Activated CD8-positive, alpha-beta T cell treated with anti-CD3 and anti-CD28 coated beads for 36 hours (primary cell): ENCODE measurements at regions not wholly inside any gene's neighbourhood (a gene's known extent, or its start where the extent isn't known, plus 50 kb on each side); places are given as distances from the start of the nearest gene placed in this dataset.

Source experiments
- ATAC-seq: fragments of 200-7000 bp; cut with Tn5 transposase; one replicate; pipeline ENCODE4 v1.10.0; 2021; ENCODE audit warnings: mild to moderate bottlenecking, moderate library complexity
- CTCF ChIA-PET: fragments of 350-600 bp; sonication (Branson Sonifier 250); formaldehyde crosslinking; loops from one replicate; lab custom pipeline; 2021; ENCODE audit warnings: antibody characterized with exemption; lab: Charles Lee
- POLR2A ChIA-PET: fragments of 350-600 bp; sonication (Branson Sonifier 250); formaldehyde crosslinking; loops from one replicate; lab custom pipeline; 2021; ENCODE audit warnings: antibody characterized with exemption; lab: Charles Lee
- DNase-seq: peaks from one replicate; pipeline ENCODE4 v3.0.0-alpha.2; 2020
- H3K27ac Mint-ChIP-seq: one replicate; pipeline ENCODE4 v1.8.0; 2021; ENCODE audit warnings: mild to moderate bottlenecking, mixed read lengths
- H3K27me3 Mint-ChIP-seq: one replicate; pipeline ENCODE4 v1.8.0; 2021; ENCODE audit warnings: mixed read lengths
- H3K36me3 Mint-ChIP-seq: one replicate; pipeline ENCODE4 v1.8.0; 2021; ENCODE audit warnings: low read depth, mixed read lengths
- H3K4me1 Mint-ChIP-seq: one replicate; pipeline ENCODE4 v1.8.0; 2021; ENCODE audit warnings: low read depth, mixed read lengths
- H3K4me3 Mint-ChIP-seq: one replicate; pipeline ENCODE4 v1.8.0; 2021; ENCODE audit warnings: mild to moderate bottlenecking, moderate library complexity, mixed read lengths
- H3K9me3 Mint-ChIP-seq: one replicate; pipeline ENCODE4 v1.8.0; 2021; ENCODE audit warnings: mixed read lengths
- intact Hi-C: fragments of 100-400 bp; cut with micrococcal nuclease; formaldehyde crosslinking; loops from one replicate; pipeline ENCODE4 v1.10.0; 2022
- TF ChIP-seq, protein P1 (sequence below): fragments of 200-600 bp; IDR thresholded peaks from one replicate; pipeline ENCODE4 v1.8.0; 2022; ENCODE audit warnings: antibody characterized with exemption, mild to moderate bottlenecking

DNA sequence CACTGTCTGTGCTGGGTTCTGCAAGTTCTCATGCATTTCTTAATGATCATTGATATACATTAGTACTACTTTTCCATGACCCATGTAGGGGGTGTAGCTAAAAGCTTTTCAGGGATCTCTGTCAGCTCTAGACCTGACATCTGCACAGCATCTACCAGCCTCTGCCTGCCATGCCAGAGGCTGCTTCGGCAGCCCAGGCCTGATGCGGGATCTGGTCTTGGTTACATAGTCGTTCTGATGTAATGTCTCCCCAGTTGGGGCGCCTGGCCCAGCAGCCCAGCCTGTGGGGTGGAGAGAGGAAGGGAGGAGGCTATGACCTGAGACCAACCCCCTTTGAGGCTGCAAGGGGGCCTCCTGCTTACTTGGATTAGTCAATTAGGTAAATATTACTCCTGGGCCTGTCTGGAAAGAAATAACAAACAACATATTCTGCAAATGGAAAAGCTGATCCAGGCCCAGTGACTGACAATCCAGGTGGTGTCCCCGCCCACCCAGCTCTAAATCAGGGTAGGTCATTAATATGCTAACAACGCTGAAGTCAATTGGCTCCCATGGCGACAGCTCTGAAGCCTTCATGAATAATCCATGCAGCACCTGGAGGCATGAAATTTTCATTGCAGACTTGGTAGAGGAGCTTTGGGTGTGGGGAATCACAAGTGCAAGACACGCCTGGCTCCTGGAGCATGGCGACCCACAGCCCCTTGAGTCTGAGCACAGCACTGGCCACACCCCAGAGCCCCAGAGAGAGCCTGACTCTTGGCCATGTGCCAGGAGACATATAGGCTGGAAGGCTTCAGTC is 575.3 kb downstream of the CMPK2 start:
- intact Hi-C loops, result no loop called here
- TF ChIP-seq, protein P1, sequence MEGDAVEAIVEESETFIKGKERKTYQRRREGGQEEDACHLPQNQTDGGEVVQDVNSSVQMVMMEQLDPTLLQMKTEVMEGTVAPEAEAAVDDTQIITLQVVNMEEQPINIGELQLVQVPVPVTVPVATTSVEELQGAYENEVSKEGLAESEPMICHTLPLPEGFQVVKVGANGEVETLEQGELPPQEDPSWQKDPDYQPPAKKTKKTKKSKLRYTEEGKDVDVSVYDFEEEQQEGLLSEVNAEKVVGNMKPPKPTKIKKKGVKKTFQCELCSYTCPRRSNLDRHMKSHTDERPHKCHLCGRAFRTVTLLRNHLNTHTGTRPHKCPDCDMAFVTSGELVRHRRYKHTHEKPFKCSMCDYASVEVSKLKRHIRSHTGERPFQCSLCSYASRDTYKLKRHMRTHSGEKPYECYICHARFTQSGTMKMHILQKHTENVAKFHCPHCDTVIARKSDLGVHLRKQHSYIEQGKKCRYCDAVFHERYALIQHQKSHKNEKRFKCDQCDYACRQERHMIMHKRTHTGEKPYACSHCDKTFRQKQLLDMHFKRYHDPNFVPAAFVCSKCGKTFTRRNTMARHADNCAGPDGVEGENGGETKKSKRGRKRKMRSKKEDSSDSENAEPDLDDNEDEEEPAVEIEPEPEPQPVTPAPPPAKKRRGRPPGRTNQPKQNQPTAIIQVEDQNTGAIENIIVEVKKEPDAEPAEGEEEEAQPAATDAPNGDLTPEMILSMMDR, result no peak
- H3K27ac Mint-ChIP-seq, result no peak overlapping the region
- no peaks in the 10 kb centered on the region for H3K4me1 Mint-ChIP-seq
- H3K36me3 Mint-ChIP-seq, result no peaks in the 10 kb centered on the region
- ATAC-seq (no peak), DNase-seq (no peak)
- ChIA-PET POLR2A (no interaction called here), CTCF (no interaction called here)
- H3K27me3 Mint-ChIP-seq, result no peaks in the 10 kb centered on the region
- H3K4me3 Mint-ChIP-seq, result no peak overlapping the region
- peaks cover 10% of the 10 kb centered on the region for H3K9me3 Mint-ChIP-seq

DNA sequence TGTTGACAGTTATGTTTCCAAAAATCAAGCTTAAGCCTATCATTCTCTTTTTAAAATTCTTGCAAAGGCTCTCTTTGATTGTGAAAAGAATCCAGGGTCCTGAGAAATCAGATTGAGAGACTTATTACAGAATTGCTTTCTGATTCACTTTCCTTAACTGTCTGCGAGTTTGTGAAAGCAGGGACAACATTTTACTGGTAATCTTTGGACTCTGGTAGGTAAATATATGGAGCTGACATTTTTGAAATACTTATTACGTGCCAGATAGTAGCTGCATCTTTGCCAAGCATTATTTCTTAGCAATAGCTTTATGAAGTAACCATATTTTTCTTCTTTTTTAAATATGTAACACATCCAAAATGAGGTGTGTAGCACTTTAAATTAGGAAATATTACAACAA is 570.9 kb downstream of the CMPK2 start:
- CTCF ChIA-PET, result no interaction called here
- intact Hi-C loops, result no loop called here
- POLR2A ChIA-PET, result no interaction called here
- DNase-seq, result no peak
- Mint-ChIP-seq H3K9me3 (peaks cover 10% of the 10 kb centered on the region), H3K27me3 (no peaks in the 10 kb centered on the region), H3K4me3 (no peak overlapping the region), H3K27ac (no peak overlapping the region), H3K36me3 (no peaks in the 10 kb centered on the region), H3K4me1 (no peaks in the 10 kb centered on the region)
- ATAC-seq, result no peak
- TF ChIP-seq, protein P1, result no peak

DNA sequence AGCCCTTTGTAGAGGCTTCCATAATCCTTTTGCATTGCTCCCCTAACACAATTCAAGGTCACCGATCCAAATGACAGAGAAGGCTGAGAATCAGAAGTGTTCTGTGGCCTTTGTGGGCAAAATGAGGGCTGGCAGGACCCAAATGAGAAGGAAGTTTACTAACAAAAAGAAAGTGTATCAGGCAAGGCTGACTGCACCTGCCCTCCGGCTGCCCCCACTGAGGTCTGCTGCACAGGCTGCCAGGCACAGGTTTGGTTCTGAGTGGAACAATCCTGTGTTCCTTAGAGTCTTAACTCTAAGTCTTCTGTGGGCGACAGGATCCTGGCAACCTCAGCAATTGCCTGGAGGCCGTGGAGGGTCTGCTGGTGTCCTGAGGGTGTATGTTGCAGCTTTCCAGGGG is 568.5 kb downstream of the CMPK2 start:
- DNase-seq, result no peak
- Mint-ChIP-seq H3K9me3 (peaks cover 3% of the 10 kb centered on the region), H3K4me1 (no peaks in the 10 kb centered on the region), H3K27me3 (no peaks in the 10 kb centered on the region), H3K36me3 (no peaks in the 10 kb centered on the region), H3K4me3 (no peak overlapping the region), H3K27ac (no peak overlapping the region)
- ChIA-PET CTCF (no interaction called here), POLR2A (no interaction called here)
- ATAC-seq, result no peak
- intact Hi-C loops, result no loop called here
- TF ChIP-seq, protein P1, result no peak

DNA sequence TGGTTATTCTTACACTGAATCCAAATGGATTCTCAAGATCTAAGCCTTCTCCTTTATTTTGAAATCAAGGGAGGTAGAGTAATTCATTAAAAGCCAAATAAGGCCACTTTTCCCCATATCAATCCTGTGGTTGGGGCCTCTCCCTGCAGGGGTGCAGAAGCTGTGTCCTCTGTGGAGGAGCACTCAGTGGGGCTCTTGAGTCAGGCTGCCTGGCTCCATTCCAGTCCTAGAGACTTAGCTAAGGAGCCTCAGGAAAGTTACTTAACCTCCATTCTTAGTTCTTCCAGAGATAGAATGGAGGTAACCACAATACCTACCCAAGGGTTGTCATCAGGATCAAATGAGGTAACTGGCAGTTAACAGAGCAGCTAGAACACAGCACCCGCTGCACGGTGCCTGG is 564.3 kb downstream of the CMPK2 start:
- ChIA-PET CTCF (no interaction called here), POLR2A (interaction anchor here (0.8 kb wide), 1 partner anchor 152 kb away, joined by 3 read pairs; no protein-coding TSS in a partner anchor)
- ATAC-seq, result no peak
- H3K4me3 Mint-ChIP-seq, result no peak overlapping the region
- TF ChIP-seq, protein P1, result no peak
- no peaks in the 10 kb centered on the region for H3K9me3 Mint-ChIP-seq
- DNase-seq, result no peak
- intact Hi-C loops, result no loop called here
- no peaks in the 10 kb centered on the region for H3K4me1 Mint-ChIP-seq
- no peak overlapping the region for H3K27ac Mint-ChIP-seq
- H3K27me3 Mint-ChIP-seq, result no peaks in the 10 kb centered on the region
- no peaks in the 10 kb centered on the region for H3K36me3 Mint-ChIP-seq

DNA sequence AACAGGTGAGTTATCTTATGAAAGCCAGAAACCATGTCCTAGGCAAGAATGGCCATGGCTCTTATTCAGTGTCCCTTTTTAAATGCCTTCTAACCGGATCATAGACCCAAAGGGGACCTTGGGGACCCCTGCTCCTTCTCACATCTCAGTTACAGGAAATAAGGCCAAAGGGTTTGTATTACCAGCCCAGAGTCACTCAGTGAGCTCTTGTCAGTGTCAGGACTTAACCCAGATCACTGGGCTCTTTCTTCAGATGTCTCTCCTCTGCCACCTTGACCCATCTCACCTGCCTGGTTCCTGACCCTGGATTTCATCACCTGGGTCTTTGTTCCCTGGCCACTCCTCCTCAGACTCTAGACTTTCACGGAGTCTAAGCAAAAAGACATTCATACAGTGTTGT is 556.7 kb downstream of the CMPK2 start:
- Mint-ChIP-seq H3K27me3 (peaks cover 1% of the 10 kb centered on the region), H3K27ac (no peak overlapping the region), H3K4me1 (no peaks in the 10 kb centered on the region), H3K9me3 (peaks cover 1% of the 10 kb centered on the region), H3K4me3 (no peak overlapping the region), H3K36me3 (no peaks in the 10 kb centered on the region)
- ATAC-seq (no peak), DNase-seq (no peak)
- POLR2A ChIA-PET, result no interaction called here
- intact Hi-C loops, result no loop called here
- TF ChIP-seq, protein P1, result no peak
- CTCF ChIA-PET, result no interaction called here
